CD1c-positive myeloid dendritic cell (primary cell): ENCODE measurements at regions not wholly inside any gene's neighbourhood (a gene's known extent, or its start where the extent isn't known, plus 50 kb on each side); places are given as distances from the start of the nearest gene placed in this dataset.
"Not testable (repeated sequence)": the region's sequence is repeated elsewhere in the genome, so short reads cannot be mapped to it uniquely, and the experiment has no call there.

Experiments
- DNase-seq: peaks from one replicate; pipeline ENCODE4 v3.0.0-alpha.2; 2016; ENCODE audit errors: extremely low spot score

GRCh38 chr1:14392859-14393365 lies 205.6 kb upstream of the KAZN start:
- DNase-seq = no peak

GRCh38 chr1:14396100-14396499 lies 202.4 kb upstream of the KAZN start:
- DNase-seq = no peak

- no peak for DNase-seq
Measured at GRCh38 chr1:14403961-14404645, 194.4 kb upstream of the KAZN start.

- no peak for DNase-seq
Measured at GRCh38 chr1:14404862-14405301, 193.6 kb upstream of the KAZN start.

- no peak for DNase-seq
Measured at GRCh38 chr1:14412235-14412634, 186.2 kb upstream of the KAZN start.

- DNase-seq = no peak
Measured at GRCh38 chr1:14413819-14414490, 184.5 kb upstream of the KAZN start.

GRCh38 chr1:14415396-14415795 lies 183.1 kb upstream of the KAZN start:
- DNase-seq = no peak

GRCh38 chr1:14419778-14420218 lies 178.7 kb upstream of the KAZN start:
- DNase-seq = not testable (repeated sequence)

GRCh38 chr1:14420686-14421085 lies 177.8 kb upstream of the KAZN start:
- no peak for DNase-seq

GRCh38 chr1:14421295-14421976 lies 177.0 kb upstream of the KAZN start:
- no peak for DNase-seq

GRCh38 chr1:14421977-14422609 lies 176.4 kb upstream of the KAZN start:
- no peak for DNase-seq

- no peak for DNase-seq
Measured at GRCh38 chr1:14424325-14425002, 174.0 kb upstream of the KAZN start.

- DNase-seq = no peak
Measured at GRCh38 chr1:14426854-14427253, 171.6 kb upstream of the KAZN start.

- DNase-seq = no peak
Measured at GRCh38 chr1:14429577-14429976, 168.9 kb upstream of the KAZN start.

GRCh38 chr1:14432728-14433127 lies 165.8 kb upstream of the KAZN start:
- DNase-seq = not testable (repeated sequence)

- DNase-seq = no peak
Measured at GRCh38 chr1:14435368-14436023, 163.0 kb upstream of the KAZN start.

- DNase-seq = no peak
Measured at GRCh38 chr1:14437417-14437918, 161.0 kb upstream of the KAZN start.

- no peak for DNase-seq
Measured at GRCh38 chr1:14438127-14438769, 160.2 kb upstream of the KAZN start.

GRCh38 chr1:14439015-14439414 lies 159.5 kb upstream of the KAZN start:
- no peak for DNase-seq

GRCh38 chr1:14440166-14440565 lies 158.3 kb upstream of the KAZN start:
- DNase-seq = no peak
